K562 (cell line): ENCODE measurements at regions not wholly inside any gene's neighbourhood (a gene's known extent, or its start where the extent isn't known, plus 50 kb on each side); places are given as distances from the start of the nearest gene placed in this dataset.

ENCODE experiments used
- ARID1B ChIP-seq: fragments of 450-650 bp; IDR thresholded peaks from 2 replicates; pipeline ENCODE4 v1.6.1; 2016; ENCODE audit warnings: antibody characterized with exemption, mild to moderate bottlenecking, inconsistent platforms
- ARID2 ChIP-seq: fragments of 450-650 bp; IDR thresholded peaks from 2 replicates; pipeline ENCODE4 v1.6.1; 2017; ENCODE audit warnings: antibody characterized with exemption, mild to moderate bottlenecking
- BMI1 ChIP-seq: fragments of 150-350 bp; IDR thresholded peaks from 2 replicates; pipeline ENCODE4 v1.6.1; 2014; ENCODE audit warnings: low read length
- CBX2 ChIP-seq: fragments of 200-600 bp; sonication (generic); IDR thresholded peaks from one replicate; pipeline ENCODE4 v1.6.1; 2012; ENCODE audit warnings: mild to moderate bottlenecking, low read length, inconsistent platforms; ENCODE audit not compliant: insufficient read depth, poor library complexity, severe bottlenecking
- CREBBP ChIP-seq: IDR thresholded peaks from one replicate; pipeline ENCODE4 v1.6.1; 2012; ENCODE audit warnings: low read depth, mild to moderate bottlenecking, control low read depth, inconsistent platforms, low read length
- CREM ChIP-seq: IDR thresholded peaks from 2 replicates; pipeline ENCODE4 v1.6.1; 2014; ENCODE audit warnings: antibody characterized with exemption, low read depth
- EHMT2 ChIP-seq: fragments of 450-650 bp; IDR thresholded peaks from 2 replicates; pipeline ENCODE4 v1.6.1; 2018; ENCODE audit warnings: antibody characterized with exemption
- FOS ChIP-seq: IDR thresholded peaks from 3 replicates; pipeline ENCODE4 v1.6.1; 2011; ENCODE audit not compliant: insufficient read length; ENCODE audit errors: extremely low read depth
- GATA2 ChIP-seq: sonication (generic); formaldehyde crosslinking; IDR thresholded peaks from 2 replicates; pipeline ENCODE4 v1.4.0; 2020; ENCODE audit warnings: mild to moderate bottlenecking, missing genetic modification reagents
- HDAC2 ChIP-seq: fragments of 450-650 bp; IDR thresholded peaks from 2 replicates; pipeline ENCODE4 v1.6.1; 2016; ENCODE audit warnings: mild to moderate bottlenecking
- JUNB ChIP-seq: fragments of 450-650 bp; formaldehyde crosslinking; conservative IDR thresholded peaks from 2 replicates; pipeline ENCODE4 v1.4.0; 2020; ENCODE audit warnings: mild to moderate bottlenecking
- KLF1 ChIP-seq: fragments of 450-650 bp; IDR thresholded peaks from 2 replicates; pipeline ENCODE4 v1.6.1; 2016; ENCODE audit warnings: missing genetic modification characterization, missing compliant biosample characterization
- LARP7 ChIP-seq: fragments of 450-650 bp; IDR thresholded peaks from 2 replicates; pipeline ENCODE4 v1.6.1; 2016
- MED1 ChIP-seq: sonication (generic); formaldehyde crosslinking; IDR thresholded peaks from 2 replicates; pipeline ENCODE4 v1.8.1; 2023; ENCODE audit warnings: missing genetic modification reagents, borderline replicate concordance
- MEF2A ChIP-seq: IDR thresholded peaks from 2 replicates; pipeline ENCODE4 v1.6.1; 2011; ENCODE audit warnings: low read depth, mild to moderate bottlenecking, low read length, moderate library complexity; ENCODE audit not compliant: control insufficient read depth
- MEIS2 ChIP-seq: fragments of 450-650 bp; IDR thresholded peaks from 2 replicates; pipeline ENCODE4 v1.6.1; 2014; ENCODE audit warnings: mild to moderate bottlenecking; ENCODE audit not compliant: partially characterized antibody
- NFATC3 ChIP-seq: fragments of 450-650 bp; IDR thresholded peaks from 2 replicates; pipeline ENCODE4 v1.6.1; 2017; ENCODE audit warnings: mild to moderate bottlenecking
- SMC3 ChIP-seq: conservative IDR thresholded peaks from 2 replicates; pipeline ENCODE4 v1.6.1; 2011; ENCODE audit warnings: low read depth, low read length, improper control_type of control experiment; ENCODE audit not compliant: insufficient read depth
- TCF7 ChIP-seq: sonication (generic); IDR thresholded peaks from 2 replicates; pipeline ENCODE4 v1.6.1; 2016; ENCODE audit warnings: antibody characterized with exemption, borderline replicate concordance
- ZNF561 ChIP-seq: fragments of 450-650 bp; formaldehyde crosslinking; conservative IDR thresholded peaks from 2 replicates; pipeline ENCODE4 v1.4.0; 2020; ENCODE audit warnings: mild to moderate bottlenecking, moderate library complexity
- ZNF668 ChIP-seq: fragments of 250-450 bp; sonication (Bioruptor Pico); IDR thresholded peaks from 2 replicates; pipeline ENCODE4 v1.8.0; 2022; ENCODE audit warnings: mild to moderate bottlenecking, inconsistent platforms
- ZNF780A ChIP-seq: fragments of 250-450 bp; sonication (Bioruptor Pico); IDR thresholded peaks from 2 replicates; pipeline ENCODE4 v1.5.0; 2021; ENCODE audit warnings: mild to moderate bottlenecking
- TF ChIP-seq, protein P1 (sequence below): sonication (generic); formaldehyde crosslinking; IDR thresholded peaks from 2 replicates; pipeline ENCODE4 v1.9.0; 2022; ENCODE audit warnings: mild to moderate bottlenecking, missing genetic modification reagents
- TF ChIP-seq, protein P2 (sequence below): IDR thresholded peaks from 2 replicates; pipeline ENCODE4 v1.6.1; 2011; ENCODE audit not compliant: insufficient read length; ENCODE audit errors: extremely low read depth
- TF ChIP-seq, protein P3 (sequence below): fragments of 450-650 bp; IDR thresholded peaks from 2 replicates; pipeline ENCODE4 v1.7.1; 2018; ENCODE audit warnings: mild to moderate bottlenecking, low read depth; ENCODE audit not compliant: partially characterized antibody
- TF ChIP-seq, protein P4 (sequence below): IDR thresholded peaks from 2 replicates; pipeline ENCODE4 v1.6.1; 2011; ENCODE audit warnings: borderline replicate concordance, low read depth, mild to moderate bottlenecking, moderate library complexity, low read length; ENCODE audit not compliant: insufficient read depth, poor library complexity, severe bottlenecking

DNA sequence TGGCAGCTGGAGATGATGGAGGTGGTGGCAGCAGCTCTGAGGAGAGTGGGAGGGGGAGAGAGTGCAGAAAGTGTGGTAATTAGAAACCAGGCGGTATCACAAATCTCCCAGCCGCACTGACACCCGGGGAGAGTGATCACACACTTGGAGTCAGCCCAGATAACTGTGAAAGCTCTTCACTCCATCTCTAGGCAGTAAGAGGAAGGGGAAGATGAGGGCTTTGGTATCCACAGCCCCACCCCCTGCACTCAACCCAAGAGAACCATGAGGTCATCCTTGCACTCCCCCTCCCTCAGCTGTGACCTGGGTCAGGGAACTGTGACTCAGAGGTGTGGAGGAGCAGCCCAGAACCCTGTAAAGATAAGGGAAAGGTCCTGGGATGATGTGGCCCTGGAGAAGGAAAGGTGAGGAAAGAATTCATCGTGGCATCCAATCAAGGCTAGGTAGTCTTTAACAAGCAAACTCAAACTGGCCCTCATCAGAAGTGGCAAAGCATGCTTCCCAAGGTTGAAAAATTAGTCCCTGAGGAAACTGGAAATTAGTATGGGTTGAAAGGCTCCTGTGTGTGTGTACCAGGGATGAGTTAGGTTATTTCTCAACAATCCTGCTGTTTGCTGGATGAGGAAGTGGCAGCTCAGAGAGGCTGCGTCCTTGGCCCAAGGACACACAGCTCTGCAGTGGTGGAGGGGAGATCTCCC, 111.0 kb upstream of the LHX5 start (continued):
- TF ChIP-seq MED1 (CRISPR knock-in tag) (no peak), ZNF561 (CRISPR knock-in tag) (no peak), LARP7 (no peak), ZNF780A (CRISPR knock-in tag) (no peak), KLF1 (tag) (no peak), GATA2 (CRISPR knock-in tag) (peak; percentile 70), ARID2 (no peak), HDAC2 (peak; percentile 88), NFATC3 (peak; percentile 54; the same call in 1 of the 2 replicates), BMI1 (no peak), MEIS2 (peak; percentile 79), SMC3 (no peak), EHMT2 (0 out of 2 replicates have a peak, but pooled peaks have one; percentile 13), TCF7 (peak; percentile 71; the same call in 1 of the 2 replicates), FOS (peak; percentile 74), ZNF668 (no peak), CREBBP (no peak), CREM (peak; percentile 89), MEF2A (no peak), ARID1B (peak; percentile 95), JUNB (CRISPR knock-in tag) (peak; percentile 80), CBX2 (no peak)
- TF ChIP-seq, protein P1, sequence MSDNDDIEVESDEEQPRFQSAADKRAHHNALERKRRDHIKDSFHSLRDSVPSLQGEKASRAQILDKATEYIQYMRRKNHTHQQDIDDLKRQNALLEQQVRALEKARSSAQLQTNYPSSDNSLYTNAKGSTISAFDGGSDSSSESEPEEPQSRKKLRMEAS (CRISPR knock-in tag): peak; percentile 48; the same call in 1 of the 2 replicates
- TF ChIP-seq, protein P2, sequence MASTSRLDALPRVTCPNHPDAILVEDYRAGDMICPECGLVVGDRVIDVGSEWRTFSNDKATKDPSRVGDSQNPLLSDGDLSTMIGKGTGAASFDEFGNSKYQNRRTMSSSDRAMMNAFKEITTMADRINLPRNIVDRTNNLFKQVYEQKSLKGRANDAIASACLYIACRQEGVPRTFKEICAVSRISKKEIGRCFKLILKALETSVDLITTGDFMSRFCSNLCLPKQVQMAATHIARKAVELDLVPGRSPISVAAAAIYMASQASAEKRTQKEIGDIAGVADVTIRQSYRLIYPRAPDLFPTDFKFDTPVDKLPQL: no peak
- TF ChIP-seq, protein P3, sequence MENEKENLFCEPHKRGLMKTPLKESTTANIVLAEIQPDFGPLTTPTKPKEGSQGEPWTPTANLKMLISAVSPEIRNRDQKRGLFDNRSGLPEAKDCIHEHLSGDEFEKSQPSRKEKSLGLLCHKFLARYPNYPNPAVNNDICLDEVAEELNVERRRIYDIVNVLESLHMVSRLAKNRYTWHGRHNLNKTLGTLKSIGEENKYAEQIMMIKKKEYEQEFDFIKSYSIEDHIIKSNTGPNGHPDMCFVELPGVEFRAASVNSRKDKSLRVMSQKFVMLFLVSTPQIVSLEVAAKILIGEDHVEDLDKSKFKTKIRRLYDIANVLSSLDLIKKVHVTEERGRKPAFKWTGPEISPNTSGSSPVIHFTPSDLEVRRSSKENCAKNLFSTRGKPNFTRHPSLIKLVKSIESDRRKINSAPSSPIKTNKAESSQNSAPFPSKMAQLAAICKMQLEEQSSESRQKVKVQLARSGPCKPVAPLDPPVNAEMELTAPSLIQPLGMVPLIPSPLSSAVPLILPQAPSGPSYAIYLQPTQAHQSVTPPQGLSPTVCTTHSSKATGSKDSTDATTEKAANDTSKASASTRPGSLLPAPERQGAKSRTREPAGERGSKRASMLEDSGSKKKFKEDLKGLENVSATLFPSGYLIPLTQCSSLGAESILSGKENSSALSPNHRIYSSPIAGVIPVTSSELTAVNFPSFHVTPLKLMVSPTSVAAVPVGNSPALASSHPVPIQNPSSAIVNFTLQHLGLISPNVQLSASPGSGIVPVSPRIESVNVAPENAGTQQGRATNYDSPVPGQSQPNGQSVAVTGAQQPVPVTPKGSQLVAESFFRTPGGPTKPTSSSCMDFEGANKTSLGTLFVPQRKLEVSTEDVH: peak; percentile 27
- TF ChIP-seq, protein P4, sequence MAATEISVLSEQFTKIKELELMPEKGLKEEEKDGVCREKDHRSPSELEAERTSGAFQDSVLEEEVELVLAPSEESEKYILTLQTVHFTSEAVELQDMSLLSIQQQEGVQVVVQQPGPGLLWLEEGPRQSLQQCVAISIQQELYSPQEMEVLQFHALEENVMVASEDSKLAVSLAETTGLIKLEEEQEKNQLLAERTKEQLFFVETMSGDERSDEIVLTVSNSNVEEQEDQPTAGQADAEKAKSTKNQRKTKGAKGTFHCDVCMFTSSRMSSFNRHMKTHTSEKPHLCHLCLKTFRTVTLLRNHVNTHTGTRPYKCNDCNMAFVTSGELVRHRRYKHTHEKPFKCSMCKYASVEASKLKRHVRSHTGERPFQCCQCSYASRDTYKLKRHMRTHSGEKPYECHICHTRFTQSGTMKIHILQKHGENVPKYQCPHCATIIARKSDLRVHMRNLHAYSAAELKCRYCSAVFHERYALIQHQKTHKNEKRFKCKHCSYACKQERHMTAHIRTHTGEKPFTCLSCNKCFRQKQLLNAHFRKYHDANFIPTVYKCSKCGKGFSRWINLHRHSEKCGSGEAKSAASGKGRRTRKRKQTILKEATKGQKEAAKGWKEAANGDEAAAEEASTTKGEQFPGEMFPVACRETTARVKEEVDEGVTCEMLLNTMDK: no peak
